22Rv1 (cell line): ENCODE measurements at regions not wholly inside any gene's neighbourhood (a gene's known extent, or its start where the extent isn't known, plus 50 kb on each side); places are given as distances from the start of the nearest gene placed in this dataset.

ENCODE experiments used
- CTCF ChIP-seq: fragments of 450-650 bp; IDR thresholded peaks from 2 replicates; pipeline ENCODE4 v1.5.1; 2017; ENCODE audit warnings: mild to moderate bottlenecking
- ZFX ChIP-seq: fragments of 450-650 bp; IDR thresholded peaks from 2 replicates; pipeline ENCODE4 v1.6.1; 2017; ENCODE audit warnings: antibody characterized with exemption, borderline replicate concordance

GRCh38 chr7:69244701-69245100 lies 353.6 kb upstream of the AUTS2 start:
- TF ChIP-seq CTCF (no peak), ZFX (no peak)
